Mammary epithelial cell (primary cell): ENCODE measurements at regions not wholly inside any gene's neighbourhood (a gene's known extent, or its start where the extent isn't known, plus 50 kb on each side); places are given as distances from the start of the nearest gene placed in this dataset.

ENCODE experiments used
- CTCF ChIP-seq, 2 donors: IDR thresholded peaks in 1 of 2; conservative IDR thresholded peaks in 1 of 2; 2 replicates each; pipeline ENCODE4 v1.5.1; 2011 to 2012; ENCODE audit warnings: inconsistent platforms in 2 of 2, low read length in 2 of 2, mild to moderate bottlenecking in 2 of 2, control low read depth in 1 of 2, low read depth in 1 of 2; ENCODE audit not compliant: insufficient read depth in 1 of 2; ENCODE audit errors: extremely low read depth in 1 of 2
- EZH2 ChIP-seq: IDR thresholded peaks from 2 replicates; pipeline ENCODE4 v1.6.1; 2012; ENCODE audit warnings: low read length, inconsistent platforms, borderline replicate concordance

GRCh38 chr1:29389533-29390041, 153.3 kb downstream of the PTPRU start:
- TF ChIP-seq EZH2, result no peak
- no peak for TF ChIP-seq CTCF (conservative IDR thresholded peaks at IDR 0.05 in 1 of 2, IDR thresholded peaks at IDR 0.05 in 1 of 2; ENCODE audit: extremely low read depth in 1 of 2, insufficient read depth in 1 of 2, low read depth in 1 of 2, low read length in 2 of 2)
